GM12891 (cell line): ENCODE measurements at regions not wholly inside any gene's neighbourhood (a gene's known extent, or its start where the extent isn't known, plus 50 kb on each side); places are given as distances from the start of the nearest gene placed in this dataset.

Experiments
- PAX5 ChIP-seq: IDR thresholded peaks from 2 replicates; pipeline ENCODE4 v1.6.1; 2011; ENCODE audit warnings: low read length, moderate library complexity, mild to moderate bottlenecking; ENCODE audit not compliant: insufficient read depth, severe bottlenecking
- POLR2A ChIP-seq: IDR thresholded peaks from 2 replicates; pipeline ENCODE4 v1.6.1; 2011; ENCODE audit warnings: low read depth, low read length, control low read depth
- POLR2AphosphoS5 ChIP-seq: IDR thresholded peaks from 2 replicates; pipeline ENCODE4 v1.6.1; 2011; ENCODE audit warnings: low read depth, low read length, control low read depth

DNA sequence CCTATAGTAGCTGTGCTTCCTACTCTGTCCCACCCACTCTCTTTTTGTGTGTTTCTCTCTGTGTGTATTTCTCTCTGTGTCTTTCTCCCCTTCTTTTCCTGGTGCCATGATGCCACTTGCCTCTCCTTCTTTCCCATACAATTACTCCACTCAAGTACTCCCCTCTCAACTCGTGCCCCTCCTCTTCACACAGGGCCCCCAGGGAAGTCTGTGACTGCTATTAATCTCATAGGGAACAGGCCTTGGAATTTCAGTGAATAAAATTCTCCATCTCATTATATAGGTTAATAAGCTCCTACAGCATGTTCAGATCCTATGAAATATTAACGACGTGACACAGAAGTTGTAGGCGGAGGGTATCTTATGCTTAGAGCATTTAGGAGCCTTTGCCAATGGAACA lies 205.9 kb upstream of the EPHA4 start:
- TF ChIP-seq POLR2A: no peak
- no peak for TF ChIP-seq POLR2AphosphoS5
- no peak for TF ChIP-seq PAX5
